ENCODE measurements at regions not wholly inside any gene's neighbourhood (a gene's known extent, or its start where the extent isn't known, plus 50 kb on each side); places are given as distances from the start of the nearest gene placed in this dataset.

DNA sequence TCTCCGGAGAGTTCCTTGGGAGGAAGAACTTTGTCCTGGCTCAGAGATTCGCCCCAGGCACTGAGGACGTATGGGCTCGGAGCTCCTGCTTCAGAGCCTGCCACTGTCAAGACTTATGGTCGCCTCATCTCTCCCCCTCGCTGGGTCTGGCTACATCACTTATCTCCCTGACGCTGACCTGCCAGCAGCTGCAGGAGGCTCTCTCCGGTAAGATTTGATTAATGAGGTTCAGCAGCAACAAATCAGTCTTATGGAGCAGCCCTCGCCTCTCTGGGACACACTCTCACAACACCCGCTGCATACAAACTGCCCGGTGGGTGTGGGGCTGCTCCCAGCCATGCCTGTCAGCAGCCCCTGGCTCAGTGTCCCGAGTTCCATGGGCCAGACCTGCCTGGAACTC lies 297.8 kb downstream of the RRAGC start:
- Histone ChIP-seq H3K4me1 (replicated peaks in 1 of 2) (peaks cover 0 to 5% of the 10 kb centered on the region in 2 donors), H3K27me3 (peaks cover 20% of the 10 kb centered on the region), H3K36me3 (replicated peaks in 1 of 2) (no peaks in the 10 kb centered on the region), H3K4me3 (no peak overlapping the region), H3K9me3 (replicated peaks in 1 of 3) (no peaks in the 10 kb centered on the region), H3K27ac (no peak overlapping the region)
- no peak for DNase-seq
- TF ChIP-seq POLR2A (IDR thresholded peaks at IDR 0.05) = no peak
- TF ChIP-seq, protein P1, sequence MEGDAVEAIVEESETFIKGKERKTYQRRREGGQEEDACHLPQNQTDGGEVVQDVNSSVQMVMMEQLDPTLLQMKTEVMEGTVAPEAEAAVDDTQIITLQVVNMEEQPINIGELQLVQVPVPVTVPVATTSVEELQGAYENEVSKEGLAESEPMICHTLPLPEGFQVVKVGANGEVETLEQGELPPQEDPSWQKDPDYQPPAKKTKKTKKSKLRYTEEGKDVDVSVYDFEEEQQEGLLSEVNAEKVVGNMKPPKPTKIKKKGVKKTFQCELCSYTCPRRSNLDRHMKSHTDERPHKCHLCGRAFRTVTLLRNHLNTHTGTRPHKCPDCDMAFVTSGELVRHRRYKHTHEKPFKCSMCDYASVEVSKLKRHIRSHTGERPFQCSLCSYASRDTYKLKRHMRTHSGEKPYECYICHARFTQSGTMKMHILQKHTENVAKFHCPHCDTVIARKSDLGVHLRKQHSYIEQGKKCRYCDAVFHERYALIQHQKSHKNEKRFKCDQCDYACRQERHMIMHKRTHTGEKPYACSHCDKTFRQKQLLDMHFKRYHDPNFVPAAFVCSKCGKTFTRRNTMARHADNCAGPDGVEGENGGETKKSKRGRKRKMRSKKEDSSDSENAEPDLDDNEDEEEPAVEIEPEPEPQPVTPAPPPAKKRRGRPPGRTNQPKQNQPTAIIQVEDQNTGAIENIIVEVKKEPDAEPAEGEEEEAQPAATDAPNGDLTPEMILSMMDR (IDR thresholded peaks at IDR 0.05) = no peak
- WGBS, 4 donors = 17 to 28% (median 22%) methylated on average over 4 to 12 of the region's 12 CpGs
- intact Hi-C loops (cut with DNase I) = no loop called here

DNA sequence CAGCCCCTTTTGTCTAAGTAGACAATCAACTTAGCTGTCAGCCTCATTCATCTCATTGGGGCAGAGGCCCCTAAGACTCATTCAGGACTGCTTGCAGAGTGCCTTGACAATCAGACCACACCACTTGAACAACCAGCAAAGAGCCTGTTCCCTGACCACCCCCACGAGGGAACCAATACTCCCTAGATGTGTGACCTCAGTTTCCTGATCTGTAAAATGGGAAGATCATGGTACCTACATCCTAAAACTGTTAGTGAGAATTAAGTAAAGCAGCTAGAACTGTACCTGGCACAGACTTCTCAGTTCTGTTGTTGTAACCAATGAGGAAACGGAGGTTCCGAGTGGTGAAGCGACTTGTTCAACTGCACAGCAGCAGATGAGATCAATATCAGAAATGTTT lies 298.5 kb downstream of the RRAGC start:
- peaks cover 0 to 5% of the 10 kb centered on the region in 2 donors for H3K4me1 ChIP-seq (replicated peaks in 1 of 2)
- no peak overlapping the region for H3K4me3 ChIP-seq
- 59 to 81% (median 62%) methylated on average over 4 of the region's 4 CpGs for WGBS, 4 donors
- DNase-seq = no peak
- H3K27ac ChIP-seq = no peak overlapping the region
- TF ChIP-seq, protein P1 (IDR thresholded peaks at IDR 0.05) = no peak
- no peak for TF ChIP-seq POLR2A (IDR thresholded peaks at IDR 0.05)
- intact Hi-C loops (cut with DNase I) = no loop called here
- no peaks in the 10 kb centered on the region for H3K36me3 ChIP-seq (replicated peaks in 1 of 2)
- H3K9me3 ChIP-seq (replicated peaks in 1 of 3) = no peaks in the 10 kb centered on the region
- H3K27me3 ChIP-seq = peaks cover 20% of the 10 kb centered on the region

DNA sequence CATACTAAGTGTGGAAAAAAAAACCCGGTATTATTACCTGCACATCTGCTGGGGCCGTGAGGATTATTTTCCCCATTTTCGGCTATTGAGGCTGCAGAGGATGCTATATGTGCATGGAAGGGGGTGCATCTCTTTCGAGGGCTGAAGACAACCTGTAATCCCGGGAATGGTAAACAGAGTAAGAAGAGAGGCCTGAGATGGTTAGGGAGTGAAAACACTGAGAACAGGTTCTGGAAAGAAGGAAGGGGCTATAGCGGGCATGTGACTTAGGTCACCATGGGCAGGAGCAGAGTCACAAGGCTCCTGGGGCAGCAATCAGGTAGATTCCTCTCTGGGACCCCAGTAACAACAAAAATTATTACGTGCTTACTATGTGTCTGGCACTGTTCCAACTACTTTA lies 299.1 kb downstream of the RRAGC start:
- peaks cover 20% of the 10 kb centered on the region for H3K27me3 ChIP-seq
- no peak for DNase-seq
- no peak overlapping the region for H3K4me3 ChIP-seq
- H3K36me3 ChIP-seq (replicated peaks in 1 of 2) = no peaks in the 10 kb centered on the region
- no peak overlapping the region for H3K27ac ChIP-seq
- TF ChIP-seq, protein P1 (IDR thresholded peaks at IDR 0.05) = no peak
- TF ChIP-seq POLR2A (IDR thresholded peaks at IDR 0.05) = no peak
- no peaks in the 10 kb centered on the region for H3K9me3 ChIP-seq (replicated peaks in 1 of 3)
- 71 to 80% (median 76%) methylated on average over 7 of the region's 7 CpGs for WGBS, 4 donors
- peaks cover 0 to 5% of the 10 kb centered on the region in 2 donors for H3K4me1 ChIP-seq (replicated peaks in 1 of 2)
- intact Hi-C loops (cut with DNase I) = no loop called here

DNA sequence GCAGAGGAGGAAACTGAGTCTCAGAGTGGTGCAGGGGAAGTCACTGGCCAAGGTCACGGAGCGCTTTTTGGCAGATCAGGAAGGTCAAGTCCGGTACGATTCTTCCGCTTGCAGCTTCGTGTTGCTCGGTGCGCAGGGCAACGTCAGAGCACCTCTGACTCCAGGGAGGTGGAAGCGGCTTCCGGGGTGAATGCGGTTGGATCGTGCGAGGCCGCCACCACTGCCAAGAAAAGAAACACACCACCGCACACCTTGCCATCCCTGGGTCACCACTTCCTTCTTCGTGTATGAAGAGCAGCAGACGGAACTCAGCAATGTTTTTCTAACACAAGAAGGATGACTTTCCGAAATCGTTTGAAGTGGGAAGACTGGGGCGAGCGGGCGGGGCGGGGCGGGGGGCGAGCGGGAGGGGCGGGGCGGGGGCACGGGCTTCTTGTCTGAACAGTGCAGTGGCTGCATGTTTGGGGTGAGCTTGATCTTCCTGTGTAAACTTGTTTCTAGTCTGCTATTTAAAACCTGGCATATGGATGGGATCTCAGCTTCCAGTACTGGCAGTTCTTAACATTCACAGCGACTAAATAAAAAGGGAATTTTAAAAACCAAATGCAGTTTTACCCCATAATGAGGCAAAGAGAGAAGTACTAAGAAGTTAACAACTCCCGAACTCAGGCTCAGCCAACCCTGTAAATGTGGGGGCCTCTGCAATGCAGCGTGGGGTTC lies 300.0 kb downstream of the RRAGC start:
- H3K4me3 ChIP-seq = peak overlapping the region in 1 of 4 donors; percentile 21
- TF ChIP-seq POLR2A (IDR thresholded peaks at IDR 0.05) = no peak
- TF ChIP-seq, protein P1 (IDR thresholded peaks at IDR 0.05) = no peak
- peaks cover 0 to 5% of the 10 kb centered on the region in 2 donors for H3K4me1 ChIP-seq (replicated peaks in 1 of 2)
- no peak overlapping the region for H3K27ac ChIP-seq
- intact Hi-C loops (cut with DNase I) = no loop called here
- H3K9me3 ChIP-seq (replicated peaks in 1 of 3) = no peaks in the 10 kb centered on the region
- H3K36me3 ChIP-seq (replicated peaks in 1 of 2) = no peaks in the 10 kb centered on the region
- peaks cover 20% of the 10 kb centered on the region for H3K27me3 ChIP-seq
- peak in 5 of 7 donors; percentile 12 to 53 (median 19) for DNase-seq
- 15 to 22% (median 21%) methylated on average over 22 to 33 of the region's 33 CpGs for WGBS, 4 donors

Data from adrenal gland (tissue), 9 donors.